HPDE6-E6E7 (cell line): ENCODE measurements at regions not wholly inside any gene's neighbourhood (a gene's known extent, or its start where the extent isn't known, plus 50 kb on each side); places are given as distances from the start of the nearest gene placed in this dataset.

ENCODE experiments used
- DNase-seq: peaks from one replicate; pipeline ENCODE4 v3.0.0; 2011; ENCODE audit warnings: missing footprints; ENCODE audit errors: extremely low spot score

DNA sequence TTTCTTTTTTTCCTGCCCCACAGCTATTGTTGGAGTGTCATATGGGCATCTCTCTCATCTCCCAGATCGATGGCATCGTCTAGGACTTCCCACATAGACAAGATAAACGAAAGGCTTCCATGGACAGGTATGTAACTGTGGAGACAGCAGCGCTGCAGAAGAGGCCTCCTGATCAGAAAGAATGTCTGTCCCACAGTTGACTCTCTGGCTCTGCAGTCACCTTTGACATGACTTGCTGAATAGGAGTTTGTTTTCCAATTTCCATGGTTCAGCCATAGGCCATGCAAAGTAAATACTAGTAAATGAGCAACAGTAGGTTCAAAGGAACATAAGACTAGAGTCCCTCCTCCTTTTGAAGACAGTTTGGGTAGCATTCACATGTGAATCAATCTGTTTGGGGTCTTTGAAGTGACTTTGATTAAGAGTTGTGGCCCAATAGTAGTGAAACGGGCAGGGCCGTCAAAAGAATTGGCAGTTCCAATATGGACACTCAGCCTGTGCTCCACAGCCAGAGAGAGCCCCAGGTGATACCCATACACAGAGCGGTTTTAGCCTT is 134.7 kb upstream of the IFNGR1 start:
- no peak for DNase-seq

DNA sequence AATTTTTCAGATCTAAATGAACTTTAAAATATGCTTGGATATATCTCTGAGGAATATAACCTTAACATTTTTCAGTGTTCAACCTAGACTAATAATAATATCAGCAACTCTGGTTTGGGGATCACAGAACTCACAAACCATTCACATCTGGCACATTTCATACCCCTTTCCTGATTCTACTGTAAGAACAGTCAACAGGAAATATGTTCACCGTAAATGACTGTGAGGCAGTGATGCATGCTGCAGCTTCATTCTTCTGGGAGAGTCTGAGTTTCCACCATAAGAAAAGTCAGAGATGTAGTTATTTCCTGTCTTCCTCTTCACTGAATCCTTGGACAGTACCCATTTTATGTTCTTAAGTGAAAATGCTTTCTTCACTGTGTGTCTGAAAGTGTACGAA is 134.2 kb upstream of the IFNGR1 start:
- DNase-seq = no peak

DNA sequence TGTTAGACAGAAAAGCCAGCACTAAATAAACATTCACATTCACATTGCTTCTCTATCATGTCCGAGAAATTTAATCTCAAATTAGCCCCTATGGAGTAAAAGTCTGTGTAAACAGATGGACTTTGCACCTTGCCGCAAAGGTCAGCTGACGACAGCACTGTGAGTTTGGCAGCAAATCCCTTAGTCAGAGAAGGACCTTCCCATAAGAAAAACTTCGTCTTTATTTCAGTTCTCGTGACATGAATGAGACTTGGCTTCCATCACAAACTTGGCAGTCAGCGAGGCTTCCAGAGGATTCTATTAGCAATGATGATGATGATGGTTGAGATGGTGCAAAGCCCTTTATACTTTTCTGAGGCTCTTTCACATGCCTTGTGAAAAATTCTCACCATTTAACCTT is 133.7 kb upstream of the IFNGR1 start:
- DNase-seq = no peak

DNA sequence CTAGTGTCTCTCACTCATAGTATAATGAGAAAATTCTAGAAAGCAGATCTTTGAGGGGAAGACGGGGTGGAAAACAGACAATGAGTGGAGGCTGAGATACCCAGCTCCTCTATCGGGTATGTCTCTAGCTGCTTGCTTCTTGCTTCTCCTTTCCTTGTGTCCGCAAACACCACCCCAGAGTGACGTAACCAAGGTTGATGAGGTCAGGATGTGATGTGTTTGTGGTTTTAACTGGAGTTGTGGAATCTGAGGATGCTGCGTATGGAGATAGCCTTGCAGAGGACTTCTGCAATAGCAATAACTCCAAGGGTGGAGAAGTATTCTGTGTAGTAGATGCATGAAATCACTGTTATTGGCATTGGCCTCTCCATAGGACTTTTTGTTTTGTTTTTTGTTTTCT is 132.7 kb upstream of the IFNGR1 start:
- no peak for DNase-seq

DNA sequence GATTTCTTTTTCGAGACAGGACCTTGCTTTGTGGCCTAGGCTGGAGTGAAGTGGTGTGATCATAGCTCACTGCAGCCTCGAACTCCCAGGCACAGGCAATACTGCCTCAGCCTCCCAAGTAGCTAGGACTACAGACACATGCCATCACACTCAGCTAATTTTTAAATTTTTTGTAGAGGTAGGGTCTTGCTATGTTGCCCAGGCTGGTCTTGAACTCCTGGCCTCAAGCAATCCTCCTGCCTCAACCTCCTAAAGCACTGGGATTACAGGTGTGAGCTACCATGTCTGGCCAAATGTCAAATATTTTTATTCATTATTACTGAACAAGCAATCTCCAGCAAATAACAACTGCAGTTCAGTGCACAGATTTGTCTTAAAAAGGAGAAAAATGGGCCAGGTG is 131.7 kb upstream of the IFNGR1 start:
- no peak for DNase-seq

DNA sequence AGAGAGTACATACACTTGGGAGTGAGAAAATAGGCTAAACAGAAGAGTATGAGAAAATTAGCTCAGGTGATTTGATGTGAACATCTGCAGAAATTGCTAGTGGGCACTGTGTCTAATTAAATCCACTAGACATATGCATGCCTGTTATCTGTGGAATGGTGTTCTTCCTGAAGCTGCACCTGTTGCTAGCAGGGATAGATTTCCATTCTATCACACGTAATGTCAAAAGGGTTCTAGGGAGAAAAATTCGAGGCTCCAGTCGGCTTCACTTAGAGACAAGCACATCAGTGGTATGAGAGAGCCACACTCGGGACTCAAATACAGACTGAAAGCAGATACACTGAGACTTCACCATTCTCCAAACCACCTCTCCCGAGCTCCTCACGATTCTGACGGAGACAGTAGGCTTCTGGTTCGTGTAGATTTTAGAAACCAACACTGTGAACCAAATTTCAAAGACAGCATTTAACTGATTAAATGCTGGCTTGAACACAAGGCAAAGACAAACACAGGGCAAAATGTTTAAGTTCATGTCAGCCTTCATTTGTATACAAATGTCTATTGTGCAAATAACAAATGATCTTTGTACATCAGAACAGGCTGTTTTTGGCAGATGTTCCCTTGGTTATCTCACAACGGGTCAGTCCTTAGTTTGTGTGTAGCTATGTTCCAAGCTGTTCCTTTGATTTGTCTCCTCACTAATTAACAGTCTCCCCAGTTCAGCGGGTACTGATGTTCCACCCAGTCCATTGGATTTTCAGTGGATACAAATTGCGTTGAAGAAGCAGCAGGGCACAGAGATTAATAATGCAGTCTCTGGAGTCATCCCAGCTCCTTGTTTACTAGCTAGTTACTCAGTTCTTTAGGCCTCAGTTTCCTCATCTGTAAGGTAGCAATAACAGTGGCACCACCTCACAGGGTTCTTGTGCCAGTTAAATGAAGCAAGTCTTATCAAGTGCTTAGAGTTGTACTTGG is 131.0 kb upstream of the IFNGR1 start:
- no peak for DNase-seq

DNA sequence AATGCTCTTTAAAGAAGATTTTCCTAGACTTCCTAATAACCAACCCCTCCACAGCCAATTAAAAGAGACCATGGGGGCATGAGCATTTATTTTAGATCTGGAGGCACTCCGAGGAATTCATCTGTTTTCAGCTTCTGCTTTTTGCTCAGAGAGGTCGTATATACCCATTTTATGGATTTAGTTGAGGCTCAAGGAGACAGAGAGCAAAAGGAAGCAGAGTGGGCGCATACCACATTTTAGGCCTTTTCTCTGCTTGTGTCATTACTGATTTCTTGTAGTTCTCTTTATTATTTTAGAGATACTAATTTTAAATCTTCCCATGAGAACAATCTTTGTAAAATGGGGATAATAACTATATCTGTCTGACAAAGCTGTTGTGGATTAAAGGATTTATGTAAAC is 129.6 kb upstream of the IFNGR1 start:
- no peak for DNase-seq

DNA sequence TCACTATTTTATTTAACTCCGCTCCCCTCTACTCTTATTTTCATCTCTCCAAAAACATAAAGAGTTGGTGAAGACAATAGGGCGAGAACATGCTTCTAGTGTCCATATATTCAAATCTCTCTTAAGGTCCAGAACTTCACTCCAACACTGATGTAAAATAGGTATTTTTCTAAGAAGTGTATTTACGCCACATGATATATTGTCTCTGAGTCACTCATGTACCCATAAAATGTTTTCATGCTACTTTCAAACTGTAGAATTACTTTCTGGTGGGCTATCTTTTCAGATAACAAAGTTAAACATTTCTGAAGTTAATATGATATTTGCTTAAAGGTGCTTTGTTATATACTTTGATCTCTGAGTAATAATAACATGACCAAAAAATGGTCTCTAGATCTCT is 124.1 kb upstream of the IFNGR1 start:
- no peak for DNase-seq

DNA sequence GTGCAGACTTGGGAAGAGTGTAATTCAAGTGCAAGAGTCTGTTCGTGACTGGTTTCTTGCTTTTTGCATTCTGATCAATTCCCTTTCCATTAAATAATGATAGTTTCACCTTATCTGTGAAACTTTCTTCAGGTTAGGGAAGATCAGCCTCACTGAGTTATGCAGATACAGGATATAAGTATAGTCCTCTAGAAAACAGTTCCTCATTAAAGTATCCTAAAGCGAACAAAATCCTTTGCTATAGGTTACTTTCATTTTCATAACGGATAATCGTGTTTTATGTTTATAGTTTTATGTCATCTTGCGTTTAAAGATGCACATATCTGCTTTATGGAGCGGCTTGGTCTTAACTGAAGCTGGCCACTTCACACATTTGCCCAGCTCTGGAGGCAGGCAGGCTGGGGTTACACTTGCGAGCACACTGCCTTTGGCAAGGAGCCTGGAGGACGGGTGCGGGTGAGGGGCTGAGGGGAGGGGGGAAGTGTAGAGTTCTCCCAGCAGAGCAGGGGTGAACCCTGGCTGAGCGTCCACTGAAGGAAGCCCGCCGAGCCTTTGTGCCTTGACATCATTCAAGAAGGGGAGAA is 123.5 kb upstream of the IFNGR1 start:
- DNase-seq = no peak

DNA sequence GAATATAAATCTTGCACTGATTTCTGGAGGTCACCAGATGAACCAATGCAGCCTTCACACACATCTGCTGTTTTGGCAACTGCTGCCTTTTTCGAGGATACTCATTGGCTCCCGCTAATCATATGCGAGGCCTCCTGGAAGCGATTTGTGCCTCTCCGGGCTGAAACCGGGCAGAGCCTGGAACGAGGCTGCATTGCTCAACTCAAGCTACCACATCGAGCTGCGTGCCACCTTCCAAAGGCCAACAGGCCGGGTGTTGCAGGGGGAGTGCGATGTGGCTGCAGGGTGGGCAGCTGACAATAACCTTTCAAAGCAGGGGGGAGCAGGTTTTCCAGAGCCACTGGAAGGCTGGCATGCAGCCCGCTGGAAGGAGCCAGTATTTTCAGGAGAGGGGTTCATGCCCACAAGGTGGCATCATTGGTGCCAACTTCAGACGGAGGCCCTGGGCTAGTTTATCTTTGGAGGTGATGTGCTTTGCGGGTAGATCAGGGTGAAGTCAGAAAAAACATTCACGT is 122.6 kb upstream of the IFNGR1 start:
- DNase-seq = peak; percentile 32

DNA sequence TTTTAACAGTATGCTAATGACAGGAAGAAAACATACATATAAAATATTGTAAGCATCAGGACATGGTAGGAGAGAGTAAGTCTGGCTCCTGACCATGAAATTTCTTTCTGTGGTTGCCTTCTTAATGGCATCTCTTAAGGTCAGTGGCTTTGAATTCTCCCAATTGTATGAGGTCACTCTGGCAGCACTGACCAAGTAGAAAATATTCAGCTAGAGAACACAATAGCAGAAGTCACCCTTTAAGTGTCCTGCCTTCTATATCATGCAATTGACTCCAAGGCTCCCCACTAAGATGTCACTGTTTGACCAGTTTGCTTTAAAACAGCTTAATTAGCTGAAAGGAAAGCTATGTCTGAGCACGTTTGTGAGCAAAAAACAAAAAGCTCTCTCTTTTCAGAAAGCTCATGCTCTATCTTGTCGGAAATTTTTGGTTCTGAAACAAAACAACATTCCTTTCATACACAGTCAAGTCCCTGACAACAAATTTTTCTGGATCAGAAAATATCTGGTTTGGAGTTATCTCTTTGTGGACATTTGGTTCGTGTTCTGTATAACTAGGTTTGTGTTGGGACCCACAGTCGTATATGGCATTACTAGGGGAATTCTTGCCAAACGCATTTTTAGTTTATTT is 120.9 kb upstream of the IFNGR1 start:
- no peak for DNase-seq

DNA sequence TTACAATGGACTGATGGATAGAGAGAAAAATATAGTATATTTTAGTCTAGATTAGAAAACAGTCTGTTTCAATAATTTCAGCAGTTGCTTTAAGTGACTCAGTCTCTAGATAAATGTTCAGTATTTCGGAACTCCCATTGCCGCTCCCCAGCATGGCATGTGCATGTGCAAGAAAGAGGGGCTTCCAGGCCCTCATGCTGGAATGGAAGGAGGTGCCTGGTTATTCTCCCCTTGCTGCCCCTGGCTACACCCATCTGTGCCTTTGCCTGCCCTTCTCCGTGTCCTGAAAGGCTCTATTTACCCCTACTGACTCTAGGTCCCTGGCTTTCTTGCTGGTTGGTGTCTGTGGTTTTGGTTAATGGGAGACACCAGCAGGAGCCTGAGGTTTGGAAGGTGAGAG is 115.7 kb upstream of the IFNGR1 start:
- DNase-seq = no peak

DNA sequence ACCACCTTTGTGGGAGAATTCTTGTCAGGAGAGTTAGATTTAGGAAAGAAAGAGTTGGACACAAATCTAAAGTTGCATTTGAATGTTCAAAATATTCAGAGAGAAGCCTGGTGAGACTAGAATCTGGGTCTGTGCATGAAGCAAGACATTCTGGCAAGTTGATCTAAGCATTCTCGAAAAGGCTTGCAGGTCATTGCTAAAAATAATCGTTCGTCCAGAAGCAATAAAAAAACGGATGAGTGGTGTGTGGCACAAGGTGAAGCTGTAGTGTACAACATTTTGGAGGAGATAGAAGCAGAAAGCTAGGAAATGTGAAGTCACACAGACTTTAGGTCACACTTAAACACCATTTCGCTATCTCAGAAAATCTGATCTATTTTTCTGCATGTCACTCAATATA is 114.9 kb upstream of the IFNGR1 start:
- DNase-seq = no peak

DNA sequence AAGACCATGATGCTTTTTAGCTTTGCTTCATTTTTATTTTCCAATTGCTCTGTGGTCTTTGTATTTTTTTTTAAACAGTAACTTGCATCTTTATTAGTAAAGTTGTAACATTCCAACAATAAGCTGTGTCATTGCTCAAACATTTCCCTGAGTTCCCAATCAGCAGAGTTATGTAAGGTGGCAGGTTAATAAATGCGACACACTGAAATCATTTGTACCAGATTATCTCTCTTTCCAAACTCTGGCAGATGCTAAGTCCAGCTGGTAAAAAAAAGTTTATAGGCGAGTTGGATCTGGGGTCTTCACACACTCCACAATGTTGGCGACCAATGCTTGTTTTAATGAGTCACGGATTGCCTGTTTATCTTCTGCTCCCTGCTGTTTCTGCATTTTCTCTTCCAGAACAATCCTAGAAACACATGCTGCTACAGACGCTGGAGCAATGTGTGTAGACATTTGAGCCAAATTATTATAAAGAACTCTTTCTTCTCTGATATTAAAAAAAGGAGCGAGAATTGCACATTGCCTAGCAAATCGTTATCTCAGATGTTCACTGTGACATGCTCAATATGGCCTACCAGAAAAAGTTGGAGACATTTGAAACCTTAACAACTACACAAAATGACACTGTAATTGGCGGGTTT is 113.6 kb upstream of the IFNGR1 start:
- DNase-seq = no peak

DNA sequence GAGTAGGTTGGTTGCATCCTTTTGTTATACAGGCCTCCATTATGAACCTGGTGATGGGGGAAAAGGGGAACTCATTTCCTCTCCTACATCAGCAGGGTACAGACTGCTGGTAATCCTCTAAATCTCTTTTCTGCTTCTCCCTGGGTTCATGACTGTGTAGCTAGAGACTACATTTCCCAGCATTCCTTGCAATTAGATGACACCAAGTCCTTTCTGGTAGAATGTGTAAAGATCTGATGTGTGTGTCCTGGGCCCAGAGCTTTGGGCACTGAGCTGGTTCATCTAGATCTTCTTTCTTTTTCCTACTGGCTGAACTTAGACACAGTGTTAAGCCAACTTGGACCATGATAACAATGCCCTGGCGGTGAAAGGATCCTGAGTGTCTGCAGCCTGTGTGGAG is 104.7 kb upstream of the IFNGR1 start:
- no peak for DNase-seq

DNA sequence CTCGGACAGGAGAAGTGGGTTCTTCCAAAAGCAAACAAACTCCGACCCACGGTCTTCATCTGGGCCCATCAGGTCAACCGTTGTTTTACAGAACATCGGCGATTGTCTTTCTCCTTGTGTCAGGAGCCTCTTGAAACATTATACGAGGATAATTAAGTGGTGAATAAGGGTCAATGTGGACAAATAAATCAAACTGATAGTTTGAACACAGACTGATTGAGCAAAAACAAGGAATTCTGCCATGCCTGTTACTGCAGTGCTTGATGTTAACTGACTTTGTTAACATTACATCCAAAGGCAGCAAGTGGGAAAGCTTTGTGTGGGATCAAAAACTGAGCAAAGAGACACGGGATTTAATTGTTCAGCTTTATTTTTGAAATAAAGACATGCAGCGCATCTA is 101.1 kb upstream of the IFNGR1 start:
- DNase-seq = no peak

DNA sequence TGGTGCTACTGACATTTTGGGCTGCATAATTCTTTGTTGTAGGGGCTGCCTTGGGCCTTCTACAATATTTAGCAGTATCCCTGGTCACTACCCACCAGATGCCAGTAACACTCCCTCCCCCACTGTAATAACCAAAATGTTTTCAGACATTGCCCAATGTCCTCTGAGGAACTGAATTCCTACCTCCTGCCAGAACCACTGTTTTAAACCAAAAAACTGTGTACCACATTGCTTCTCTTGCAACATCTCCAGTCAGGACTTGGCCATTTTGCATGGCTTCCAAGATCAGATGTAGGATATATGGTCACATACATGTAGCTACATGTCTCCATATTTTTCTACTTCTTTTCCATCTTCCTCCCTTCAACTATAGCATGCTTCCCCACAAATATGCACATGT is 97.4 kb upstream of the IFNGR1 start:
- no peak for DNase-seq

DNA sequence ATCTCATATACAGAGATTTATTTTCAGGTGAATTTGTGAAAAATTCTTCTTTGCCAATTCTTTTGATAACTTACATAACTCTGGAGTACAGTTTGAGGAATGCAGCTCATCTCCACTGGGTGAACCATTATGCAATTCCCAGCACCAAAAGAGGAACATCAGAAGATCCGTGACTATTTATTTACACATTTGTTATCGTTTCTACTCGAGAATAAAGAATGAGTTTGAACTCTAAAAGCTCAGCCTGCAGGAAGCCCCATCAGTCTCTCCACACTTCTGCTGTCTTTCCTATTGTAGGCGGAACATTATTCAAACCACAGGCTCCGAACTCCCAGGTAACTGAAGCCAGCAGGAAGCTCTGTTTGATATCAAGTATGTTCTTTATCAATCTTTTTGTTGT is 95.9 kb upstream of the IFNGR1 start:
- DNase-seq = no peak

DNA sequence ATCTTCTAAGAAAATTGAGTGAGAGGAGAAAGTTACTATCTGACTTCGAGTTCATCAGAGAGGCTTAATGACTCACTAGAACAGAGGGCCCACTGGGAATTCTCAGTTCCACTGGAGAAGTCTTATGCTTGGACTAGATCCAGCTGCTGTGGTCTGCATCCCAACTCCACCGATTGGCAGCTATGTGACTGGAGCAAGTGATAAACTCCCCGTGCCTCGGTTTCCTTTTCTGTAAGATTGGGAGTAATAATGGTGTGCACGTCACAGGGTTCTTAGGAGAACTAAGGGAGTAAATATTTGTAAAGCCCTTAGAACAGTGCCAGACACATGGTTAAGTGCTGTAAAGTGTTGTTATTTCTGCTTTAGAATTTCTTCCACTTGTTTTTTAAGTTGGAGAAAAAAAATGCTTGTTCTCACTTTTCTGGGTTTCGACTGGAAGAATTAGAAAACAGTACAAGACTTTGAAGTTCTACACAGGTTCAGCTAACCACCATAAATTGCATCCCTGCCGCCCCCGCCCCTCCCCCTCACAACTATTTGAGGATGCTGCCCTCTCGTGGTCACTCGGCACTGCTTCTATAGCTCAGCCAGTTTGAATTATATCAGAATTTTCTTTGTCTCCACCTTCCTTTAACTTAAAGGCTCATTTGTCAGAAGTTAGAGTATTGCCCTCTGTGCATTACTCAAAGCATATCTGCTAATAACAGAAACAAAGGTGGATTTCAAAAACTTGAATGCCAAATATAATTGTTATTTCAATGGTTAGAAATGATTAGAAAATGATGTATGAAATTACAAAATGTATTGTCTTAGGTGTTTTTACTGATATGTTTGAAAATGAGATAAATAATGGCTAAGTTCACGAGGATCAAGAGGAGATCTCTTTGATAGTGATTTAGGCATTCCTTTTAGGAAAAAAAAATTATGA is 95.0 kb upstream of the IFNGR1 start:
- DNase-seq = peak; percentile 37

DNA sequence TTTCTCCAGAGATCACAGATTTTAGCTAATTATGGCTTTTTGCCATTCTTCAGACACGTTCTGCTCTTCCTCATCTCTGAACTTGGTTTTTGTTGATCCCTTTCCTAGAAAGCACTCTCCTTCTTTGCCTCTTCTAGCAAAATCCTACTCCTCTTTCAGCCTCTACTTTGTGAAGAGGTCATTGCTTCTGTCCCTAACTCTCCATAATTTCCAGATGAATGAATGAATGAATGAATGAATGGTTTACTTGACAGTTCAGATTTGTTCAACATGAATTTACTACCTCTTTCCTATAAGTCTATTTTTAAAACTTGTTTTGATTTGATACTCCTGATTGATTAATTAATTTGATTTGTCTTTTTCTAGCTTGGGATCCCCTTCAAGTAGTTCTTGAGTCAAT is 94.0 kb upstream of the IFNGR1 start:
- DNase-seq = no peak

DNA sequence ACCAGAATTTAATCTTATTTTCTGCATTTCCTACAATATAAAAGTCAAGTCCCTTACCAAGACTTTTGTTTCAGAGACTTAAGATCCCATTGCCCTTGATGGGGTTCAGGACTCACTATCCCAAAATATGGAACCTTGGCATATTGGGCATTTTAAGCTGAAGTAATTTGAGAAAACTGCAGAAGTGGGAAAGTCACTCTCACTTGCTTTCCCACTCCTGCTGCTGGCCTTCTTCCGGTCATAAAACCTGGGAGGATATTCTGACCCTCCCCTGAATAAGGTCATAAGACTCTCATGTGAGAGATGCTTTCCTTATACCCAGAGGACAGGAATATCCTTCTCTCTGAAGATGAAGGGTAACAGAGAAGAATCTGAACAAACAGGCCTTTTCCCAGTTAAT is 92.8 kb upstream of the IFNGR1 start:
- no peak for DNase-seq
